Stomach (tissue), 8 donors: ENCODE measurements at regions not wholly inside any gene's neighbourhood (a gene's known extent, or its start where the extent isn't known, plus 50 kb on each side); places are given as distances from the start of the nearest gene placed in this dataset.

ENCODE experiments used
- DNase-seq, 2 donors: peaks; one replicate each; pipeline versions ENCODE4 v3.0.0 to v3.0.0-alpha.2; 2013 to 2019
- H3K27ac ChIP-seq, 5 donors: fragments of 200-600 bp in 4 of 5; sonication (generic) in 4 of 5; one replicate each; pipeline ENCODE4 v1.5.1; 2013 to 2019; ENCODE audit warnings: mild to moderate bottlenecking in 1 of 5, moderate library complexity in 1 of 5
- H3K27me3 ChIP-seq, 3 donors: fragments of 200-600 bp; sonication (generic); one replicate each; pipeline ENCODE4 v1.5.1; 2017 to 2019; ENCODE audit warnings: mixed run types in 1 of 3
- H3K36me3 ChIP-seq, 4 donors: fragments of 200-600 bp; sonication (generic); 1 replicate in 3 of 4; 2 replicates in 1 of 4; pipeline ENCODE4 v1.5.1; 2016 to 2019
- H3K4me1 ChIP-seq, 4 donors: fragments of 200-600 bp; sonication (generic); one replicate each; pipeline ENCODE4 v1.5.1; 2016 to 2019
- H3K4me3 ChIP-seq, 4 donors: fragments of 200-600 bp; sonication (generic) in 3 of 4; one replicate each; pipeline ENCODE4 v1.5.1; 2016 to 2019; ENCODE audit warnings: mild to moderate bottlenecking in 1 of 4
- H3K9me3 ChIP-seq, 4 donors: fragments of 200-600 bp; sonication (generic); one replicate each; pipeline ENCODE4 v1.5.1; 2016 to 2019
- CTCF ChIP-seq, 7 experiments: fragments of 450-650 bp in 4 of 7; fragments of 200-600 bp in 3 of 7; sonication (generic) in 3 of 7; IDR thresholded peaks; one replicate each; pipeline ENCODE4 v1.5.1; 2016 to 2019; ENCODE audit warnings: antibody characterized with exemption in 7 of 7, control low read depth in 2 of 7, mild to moderate bottlenecking in 1 of 7
- EP300 ChIP-seq: sonication (generic); formaldehyde crosslinking; IDR thresholded peaks from one replicate; pipeline ENCODE4 v1.6.1; 2017; ENCODE audit warnings: antibody characterized with exemption
- POLR2A ChIP-seq, 4 donors: fragments of 450-650 bp; IDR thresholded peaks; one replicate each; pipeline ENCODE4 v1.6.1; 2016; ENCODE audit warnings: antibody characterized with exemption in 4 of 4, control low read depth in 2 of 4, mild to moderate bottlenecking in 1 of 4, moderate library complexity in 1 of 4
- POLR2AphosphoS5 ChIP-seq, 3 donors: sonication (generic); formaldehyde crosslinking; IDR thresholded peaks; one replicate each; pipeline ENCODE4 v1.6.1; 2016; ENCODE audit warnings: antibody characterized with exemption in 3 of 3
- WGBS, 5 donors: extraction: QIAGEN DNeasy Blood & Tissue Kit in 3 of 5; methylation state at CpG; one replicate each; pipeline versions ENCODE4 v1.1.5 to v1.1.7; 2013 to 2018; 5-methylcytosine and 5-hydroxymethylcytosine counted together
- intact Hi-C: fragments of 100-400 bp; cut with DNase I; formaldehyde crosslinking; loops from one replicate; pipeline ENCODE4 v1.15.1; 2023; ENCODE audit warnings: low total_unique reads
- donor health status: healthy with polysubstance abuse.
- donor health status: Bipolar disorder and iron deficiency.
- donor health status: healthy.

DNA sequence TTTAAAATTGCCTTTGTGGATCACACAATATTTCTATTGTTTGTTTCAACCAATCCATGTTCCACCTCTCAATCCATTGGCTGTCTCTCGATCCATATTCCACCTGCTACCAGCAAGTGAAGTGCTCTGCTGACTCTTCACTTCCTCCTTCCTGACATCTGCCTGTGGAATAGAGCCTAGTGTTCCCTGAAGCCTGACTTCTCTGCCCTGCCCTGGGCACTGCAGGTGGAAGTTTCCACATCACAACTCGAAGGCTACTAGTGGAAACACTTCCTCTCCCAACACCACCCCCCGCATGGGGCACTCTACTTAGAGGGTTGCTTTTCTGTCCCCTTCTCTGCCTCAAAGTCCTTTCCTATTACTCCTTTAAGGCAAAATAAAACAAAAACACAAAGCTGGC is 563.8 kb upstream of the IGFBP3 start:
- Histone ChIP-seq H3K4me3 (no peak overlapping the region), H3K27ac (no peak overlapping the region), H3K36me3 (no peaks in the 10 kb centered on the region), H3K9me3 (peaks cover 0 to 3% (median 0%) of the 10 kb centered on the region in 4 donors), H3K27me3 (no peaks in the 10 kb centered on the region), H3K4me1 (no peaks in the 10 kb centered on the region)
- DNase-seq = no peak
- intact Hi-C loops = no loop called here
- 73 to 81% (median 78%) methylated on average over 3 of the region's 3 CpGs for WGBS, 5 donors
- no peak for TF ChIP-seq POLR2A (IDR thresholded peaks at IDR 0.05)
- TF ChIP-seq EP300 = no peak
- TF ChIP-seq CTCF (IDR thresholded peaks at IDR 0.05) = no peak
- TF ChIP-seq POLR2AphosphoS5 (IDR thresholded peaks at IDR 0.05) = no peak

DNA sequence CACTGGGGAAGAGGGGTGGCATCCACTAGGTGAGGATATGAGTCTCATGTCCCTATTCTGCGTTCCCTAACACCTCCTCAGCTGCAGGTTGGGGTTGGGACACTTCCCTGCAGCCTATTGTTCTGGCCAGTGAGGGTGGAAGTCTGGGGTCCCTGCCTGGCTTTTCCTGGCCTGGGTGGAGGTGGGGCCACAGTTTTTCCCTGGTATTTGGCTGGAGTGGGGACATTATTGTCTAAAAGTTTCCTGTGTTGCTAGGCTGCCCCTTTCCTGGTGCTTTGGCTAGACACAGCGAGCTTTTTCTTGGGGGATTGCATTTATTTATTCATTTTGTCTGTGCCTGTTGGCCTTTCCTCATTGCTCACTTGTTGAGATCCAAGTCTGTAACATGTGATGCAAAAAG is 559.5 kb upstream of the IGFBP3 start:
- Histone ChIP-seq H3K27me3 (no peaks in the 10 kb centered on the region), H3K4me3 (no peak overlapping the region), H3K27ac (no peak overlapping the region), H3K36me3 (no peaks in the 10 kb centered on the region), H3K4me1 (no peaks in the 10 kb centered on the region), H3K9me3 (peaks cover 0 to 6% (median 0%) of the 10 kb centered on the region in 4 donors)
- DNase-seq = no peak
- whole genome bisulfite sequencing, 5 donors = 51 to 75% (median 67%) methylated on average over 2 of the region's 2 CpGs
- TF ChIP-seq POLR2AphosphoS5 (IDR thresholded peaks at IDR 0.05) (no peak), CTCF (IDR thresholded peaks at IDR 0.05) (no peak), POLR2A (IDR thresholded peaks at IDR 0.05) (no peak)
- intact Hi-C loops = no loop called here

DNA sequence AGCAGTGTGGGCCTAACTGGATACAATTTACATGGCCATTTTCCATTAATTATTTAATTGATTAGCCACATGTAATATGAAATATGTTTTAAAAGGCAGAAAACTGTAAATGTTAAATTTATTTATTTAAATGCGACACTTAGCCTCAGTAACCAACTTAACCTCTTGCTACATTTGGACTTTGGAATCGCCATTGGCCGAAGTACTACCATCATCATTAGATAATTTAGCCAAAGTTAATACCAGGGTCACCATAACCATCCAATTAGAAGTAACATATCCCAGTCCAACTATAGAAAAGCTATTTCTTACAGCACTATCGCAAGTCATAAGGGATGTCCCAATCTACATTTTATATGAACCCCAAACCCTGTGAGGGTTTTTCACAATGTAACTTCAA is 558.6 kb upstream of the IGFBP3 start:
- TF ChIP-seq POLR2AphosphoS5 (IDR thresholded peaks at IDR 0.05) (no peak), CTCF (IDR thresholded peaks at IDR 0.05) (no peak), EP300 (no peak), POLR2A (IDR thresholded peaks at IDR 0.05) (no peak)
- no peak for DNase-seq
- Histone ChIP-seq H3K4me3 (no peak overlapping the region), H3K27ac (no peak overlapping the region), H3K4me1 (no peaks in the 10 kb centered on the region), H3K36me3 (no peaks in the 10 kb centered on the region), H3K9me3 (peaks cover 0 to 12% (median under 1%) of the 10 kb centered on the region in 4 donors), H3K27me3 (no peaks in the 10 kb centered on the region)
- WGBS, 5 donors = 93 to 98% (median 97%) methylated on average over 4 of the region's 4 CpGs
- intact Hi-C loops = no loop called here

DNA sequence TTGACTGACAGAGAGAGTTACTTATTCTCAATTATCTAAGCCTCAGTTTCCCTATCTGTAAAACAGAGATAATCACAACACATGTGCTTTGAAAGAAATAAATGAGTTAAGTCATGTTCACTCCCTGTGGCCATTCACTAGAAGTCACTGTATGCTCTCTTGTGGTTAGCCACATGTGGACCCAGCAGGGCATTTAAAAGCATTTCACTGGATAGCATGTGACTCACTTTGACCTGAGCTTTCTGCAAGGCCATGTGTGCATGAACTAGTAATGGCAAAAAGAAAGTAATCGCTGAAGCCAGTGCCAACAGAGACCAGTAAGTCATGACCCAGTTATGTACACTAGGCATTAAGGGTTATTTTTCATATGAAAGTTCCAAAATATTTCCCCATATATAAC is 557.0 kb upstream of the IGFBP3 start:
- no peak for DNase-seq
- intact Hi-C loops = no loop called here
- WGBS, 5 donors = 65 to 89% (median 86%) methylated on average over 1 of the region's 1 CpG
- H3K27me3 ChIP-seq = no peaks in the 10 kb centered on the region
- no peaks in the 10 kb centered on the region for H3K36me3 ChIP-seq
- no peak overlapping the region for H3K4me3 ChIP-seq
- H3K9me3 ChIP-seq = peaks cover 0 to 20% (median 7%) of the 10 kb centered on the region in 4 donors
- no peak overlapping the region for H3K27ac ChIP-seq
- TF ChIP-seq CTCF (IDR thresholded peaks at IDR 0.05) = no peak
- TF ChIP-seq EP300 = no peak
- TF ChIP-seq POLR2A (IDR thresholded peaks at IDR 0.05) = no peak
- TF ChIP-seq POLR2AphosphoS5 (IDR thresholded peaks at IDR 0.05) = no peak
- H3K4me1 ChIP-seq = no peaks in the 10 kb centered on the region
